Epithelial cell of prostate (primary cell): ENCODE measurements at regions not wholly inside any gene's neighbourhood (a gene's known extent, or its start where the extent isn't known, plus 50 kb on each side); places are given as distances from the start of the nearest gene placed in this dataset.
"Not testable (repeated sequence)": the region's sequence is repeated elsewhere in the genome, so short reads cannot be mapped to it uniquely, and the experiment has no call there.

ENCODE experiments used
- DNase-seq: peaks from one replicate; pipeline ENCODE4 v3.0.0-alpha.2; 2011; ENCODE audit warnings: low read depth, low spot score
- H3K27ac ChIP-seq: fragments of 450-650 bp; 2 replicates; pipeline ENCODE4 v1.5.1; 2017; ENCODE audit warnings: mild to moderate bottlenecking

- DNase-seq, result no peak
- no peak overlapping the region for H3K27ac ChIP-seq
Measured at GRCh38 chr2:75959724-75960471, 249.2 kb upstream of the GCFC2 start.

- no peak for DNase-seq
- no peak overlapping the region for H3K27ac ChIP-seq
Measured at GRCh38 chr2:75954761-75955160, 244.0 kb upstream of the GCFC2 start.

GRCh38 chr2:75952173-75952572, 241.5 kb upstream of the GCFC2 start:
- DNase-seq, result no peak
- H3K27ac ChIP-seq, result no peak overlapping the region

GRCh38 chr2:75949385-75950030, 238.8 kb upstream of the GCFC2 start:
- H3K27ac ChIP-seq, result no peak overlapping the region
- DNase-seq, result no peak

GRCh38 chr2:75936311-75936710, 225.6 kb upstream of the GCFC2 start:
- no peak overlapping the region for H3K27ac ChIP-seq
- DNase-seq, result no peak

GRCh38 chr2:75932996-75933395, 222.3 kb upstream of the GCFC2 start:
- no peak overlapping the region for H3K27ac ChIP-seq
- no peak for DNase-seq

GRCh38 chr2:75928093-75928492, 217.4 kb upstream of the GCFC2 start:
- H3K27ac ChIP-seq, result no peak overlapping the region
- DNase-seq, result no peak

- H3K27ac ChIP-seq, result no peak overlapping the region
- DNase-seq, result no peak
Measured at GRCh38 chr2:75925331-75926024, 214.8 kb upstream of the GCFC2 start.

- H3K27ac ChIP-seq, result no peak overlapping the region
- DNase-seq, result no peak
Measured at GRCh38 chr2:75922191-75922590, 211.5 kb upstream of the GCFC2 start.

GRCh38 chr2:75920859-75921551, 210.3 kb upstream of the GCFC2 start:
- no peak overlapping the region for H3K27ac ChIP-seq
- no peak for DNase-seq

- H3K27ac ChIP-seq, result no peak overlapping the region
- DNase-seq, result no peak
Measured at GRCh38 chr2:75915851-75916634, 205.3 kb upstream of the GCFC2 start.

GRCh38 chr2:75896779-75897366, 186.2 kb upstream of the GCFC2 start:
- DNase-seq, result no peak
- H3K27ac ChIP-seq, result no peak overlapping the region

- no peak overlapping the region for H3K27ac ChIP-seq
- DNase-seq, result no peak
Measured at GRCh38 chr2:75894170-75894569, 183.5 kb upstream of the GCFC2 start.

- H3K27ac ChIP-seq, result no peak overlapping the region
- no peak for DNase-seq
Measured at GRCh38 chr2:75892490-75892889, 181.8 kb upstream of the GCFC2 start.

- no peak overlapping the region for H3K27ac ChIP-seq
- DNase-seq, result no peak
Measured at GRCh38 chr2:75882530-75882929, 171.8 kb upstream of the GCFC2 start.

GRCh38 chr2:75875606-75876005, 164.9 kb upstream of the GCFC2 start:
- not testable (repeated sequence) for DNase-seq, H3K27ac ChIP-seq

GRCh38 chr2:75871762-75872614, 161.3 kb upstream of the GCFC2 start:
- not testable (repeated sequence) for DNase-seq, H3K27ac ChIP-seq

GRCh38 chr2:75870651-75871137, 160.0 kb upstream of the GCFC2 start:
- no peak for DNase-seq
- H3K27ac ChIP-seq, result no peak overlapping the region

GRCh38 chr2:75870133-75870532, 159.4 kb upstream of the GCFC2 start:
- H3K27ac ChIP-seq, result no peak overlapping the region
- DNase-seq, result no peak
